ENCODE measurements at regions not wholly inside any gene's neighbourhood (a gene's known extent, or its start where the extent isn't known, plus 50 kb on each side); places are given as distances from the start of the nearest gene placed in this dataset.

DNA sequence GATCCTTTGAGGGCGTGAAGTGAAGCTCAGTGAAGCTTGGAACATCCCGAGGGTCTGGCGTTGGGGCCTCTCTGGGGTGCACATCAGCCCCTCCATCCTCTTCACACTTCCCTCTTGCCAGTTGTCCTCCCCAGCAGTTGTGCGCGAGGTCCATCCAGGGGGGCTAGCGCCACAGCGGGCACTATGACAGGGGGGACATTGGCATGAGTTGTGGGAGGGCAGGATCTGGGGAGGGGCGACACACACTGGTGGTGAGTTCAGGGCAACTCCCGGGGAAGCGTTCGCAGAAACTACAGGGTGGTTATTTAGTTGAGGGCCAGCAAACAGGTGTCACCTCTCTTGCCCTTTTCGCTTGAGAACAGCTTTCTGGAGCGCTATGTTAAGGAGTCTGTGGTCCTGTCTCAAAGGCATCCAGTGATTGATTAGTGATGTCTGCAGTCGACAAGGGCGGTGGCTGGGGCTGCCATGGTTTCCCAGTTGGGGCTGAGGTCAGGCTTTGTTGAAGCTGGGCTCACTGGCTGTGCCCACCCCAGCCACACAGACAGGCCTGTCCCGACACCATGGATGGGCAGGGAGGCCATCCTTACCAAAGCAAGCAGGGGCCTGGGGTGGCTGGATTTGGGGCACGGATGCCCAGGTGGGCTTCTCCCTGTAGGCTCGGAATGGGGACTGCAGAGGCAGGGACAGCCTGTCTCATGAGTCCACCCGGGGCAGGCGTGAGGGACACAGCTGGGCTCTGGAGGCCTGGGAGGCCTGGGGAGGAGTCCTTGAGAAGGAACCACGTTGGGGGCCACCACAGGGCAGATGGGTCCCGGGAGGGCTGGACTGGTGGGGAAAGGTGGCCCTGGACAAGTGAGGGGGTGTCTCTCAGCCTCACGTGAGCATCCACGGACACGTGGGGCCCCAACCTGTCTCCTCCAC is 59.4 kb downstream of the UNCX start:
- DNase-seq: peak in 1 of 5 donors; percentile 13
- peaks cover 8 to 88% (median 39%) of the 10 kb centered on the region in 9 donors for H3K27me3 ChIP-seq
- H3K36me3 ChIP-seq: no peaks in the 10 kb centered on the region

GRCh38 chr7:1292972-1293830 is 60.5 kb downstream of the UNCX start:
- peaks cover 12 to 89% (median 46%) of the 10 kb centered on the region in 9 donors for H3K27me3 ChIP-seq
- no peak overlapping the region for H3K27ac ChIP-seq
- intact Hi-C loops (cut with DNase I): no loop called here
- no peaks in the 10 kb centered on the region for H3K9me3 ChIP-seq
- no peaks in the 10 kb centered on the region for H3K36me3 ChIP-seq
- no peak overlapping the region for H3K4me3 ChIP-seq
- DNase-seq (peak in 1 of 5 donors; percentile 11), ATAC-seq (no peak)
- TF ChIP-seq, protein P1, sequence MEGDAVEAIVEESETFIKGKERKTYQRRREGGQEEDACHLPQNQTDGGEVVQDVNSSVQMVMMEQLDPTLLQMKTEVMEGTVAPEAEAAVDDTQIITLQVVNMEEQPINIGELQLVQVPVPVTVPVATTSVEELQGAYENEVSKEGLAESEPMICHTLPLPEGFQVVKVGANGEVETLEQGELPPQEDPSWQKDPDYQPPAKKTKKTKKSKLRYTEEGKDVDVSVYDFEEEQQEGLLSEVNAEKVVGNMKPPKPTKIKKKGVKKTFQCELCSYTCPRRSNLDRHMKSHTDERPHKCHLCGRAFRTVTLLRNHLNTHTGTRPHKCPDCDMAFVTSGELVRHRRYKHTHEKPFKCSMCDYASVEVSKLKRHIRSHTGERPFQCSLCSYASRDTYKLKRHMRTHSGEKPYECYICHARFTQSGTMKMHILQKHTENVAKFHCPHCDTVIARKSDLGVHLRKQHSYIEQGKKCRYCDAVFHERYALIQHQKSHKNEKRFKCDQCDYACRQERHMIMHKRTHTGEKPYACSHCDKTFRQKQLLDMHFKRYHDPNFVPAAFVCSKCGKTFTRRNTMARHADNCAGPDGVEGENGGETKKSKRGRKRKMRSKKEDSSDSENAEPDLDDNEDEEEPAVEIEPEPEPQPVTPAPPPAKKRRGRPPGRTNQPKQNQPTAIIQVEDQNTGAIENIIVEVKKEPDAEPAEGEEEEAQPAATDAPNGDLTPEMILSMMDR (IDR thresholded peaks at IDR 0.05): no peak
- TF ChIP-seq POLR2A (IDR thresholded peaks at IDR 0.05): no peak
- peaks cover 0 to 13% (median 4%) of the 10 kb centered on the region in 12 donors for H3K4me1 ChIP-seq
- WGBS, 4 donors: 50 to 62% (median 54%) methylated on average over 24 of the region's 24 CpGs

More for the DNA sequence above, 59.4 kb downstream of the UNCX start:
- WGBS, 4 donors: 78 to 91% (median 79%) methylated on average over 17 to 25 of the region's 25 CpGs
- Histone ChIP-seq H3K4me1 (peaks cover 0 to 13% (median 4%) of the 10 kb centered on the region in 12 donors), H3K27ac (no peak overlapping the region), H3K9me3 (no peaks in the 10 kb centered on the region), H3K4me3 (no peak overlapping the region)
- intact Hi-C loops (cut with DNase I): no loop called here
- ATAC-seq: no peak
- TF ChIP-seq, protein P1 (IDR thresholded peaks at IDR 0.05): no peak
- no peak for TF ChIP-seq POLR2A (IDR thresholded peaks at IDR 0.05)

DNA sequence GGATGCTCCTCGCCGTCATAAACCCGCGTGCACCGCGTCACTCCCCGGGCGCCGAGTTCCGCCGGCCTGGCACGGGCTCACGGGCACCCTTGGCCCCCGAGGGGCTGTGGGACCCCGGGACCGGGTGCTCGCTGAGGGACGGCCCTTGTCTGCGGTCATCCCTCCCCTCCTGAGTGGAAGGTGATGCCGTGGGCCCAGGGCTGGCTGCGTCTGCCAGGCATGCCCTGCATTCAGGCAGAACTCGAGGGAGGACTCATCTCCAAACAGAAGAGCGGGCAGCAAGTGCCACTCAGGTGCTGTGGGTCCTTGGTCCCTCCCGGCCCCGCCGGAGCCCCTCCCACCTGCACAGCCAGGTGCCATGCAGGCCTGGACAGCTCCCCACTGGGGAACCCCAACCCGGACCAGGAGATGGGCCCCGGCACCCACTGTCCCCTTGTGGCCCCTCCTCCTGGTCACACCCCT is 61.3 kb downstream of the UNCX start:
- no peak for TF ChIP-seq POLR2A (IDR thresholded peaks at IDR 0.05)
- TF ChIP-seq, protein P1 (IDR thresholded peaks at IDR 0.05): no peak
- DNase-seq (peak in 1 of 5 donors; percentile 11), ATAC-seq (no peak)
- H3K9me3 ChIP-seq: no peaks in the 10 kb centered on the region
- WGBS, 4 donors: 84 to 91% (median 87%) methylated on average over 17 to 28 of the region's 28 CpGs
- peaks cover 0 to 13% (median 4%) of the 10 kb centered on the region in 12 donors for H3K4me1 ChIP-seq
- peaks cover 12 to 89% (median 48%) of the 10 kb centered on the region in 9 donors for H3K27me3 ChIP-seq
- no peak overlapping the region for H3K27ac ChIP-seq
- intact Hi-C loops (cut with DNase I): no loop called here
- no peaks in the 10 kb centered on the region for H3K36me3 ChIP-seq
- H3K4me3 ChIP-seq: no peak overlapping the region

Data from heart left ventricle (tissue), 16 donors.